GM06990 (cell line): ENCODE measurements at regions not wholly inside any gene's neighbourhood (a gene's known extent, or its start where the extent isn't known, plus 50 kb on each side); places are given as distances from the start of the nearest gene placed in this dataset.

Source experiments
- DNase-seq: peaks from one replicate; pipeline ENCODE4 v3.0.0-alpha.2; 2011; ENCODE audit not compliant: insufficient read length; ENCODE audit errors: extremely low read depth
- H3K27me3 ChIP-seq: replicated peaks from 2 replicates; pipeline ENCODE4 v1.6.0; 2011; ENCODE audit warnings: low read length; ENCODE audit not compliant: control insufficient read depth, insufficient read depth
- H3K36me3 ChIP-seq: 2 replicates; pipeline ENCODE4 v1.5.1; 2011; ENCODE audit warnings: low read length; ENCODE audit not compliant: control insufficient read depth, insufficient read depth
- H3K4me3 ChIP-seq: replicated peaks from 2 replicates; pipeline ENCODE4 v1.5.1; 2011; ENCODE audit warnings: low read depth, mild to moderate bottlenecking, control low read depth, low read length
- CTCF ChIP-seq: IDR thresholded peaks from 2 replicates; pipeline ENCODE4 v1.5.1; 2011; ENCODE audit warnings: low read length, control low read depth, mild to moderate bottlenecking, inconsistent platforms; ENCODE audit not compliant: insufficient read depth, poor library complexity, severe bottlenecking

- H3K4me3 ChIP-seq: no peak overlapping the region
- H3K27me3 ChIP-seq: no peaks in the 10 kb centered on the region
- TF ChIP-seq CTCF: no peak
- no peaks in the 10 kb centered on the region for H3K36me3 ChIP-seq
- no peak for DNase-seq
Measured at GRCh38 chr5:128591598-128592455, 53.8 kb upstream of the FBN2 start.

- no peak for TF ChIP-seq CTCF
- Histone ChIP-seq H3K4me3 (no peak overlapping the region), H3K36me3 (no peaks in the 10 kb centered on the region), H3K27me3 (no peaks in the 10 kb centered on the region)
- DNase-seq: no peak
Measured at GRCh38 chr5:128596071-128596470, 58.0 kb upstream of the FBN2 start.

DNA sequence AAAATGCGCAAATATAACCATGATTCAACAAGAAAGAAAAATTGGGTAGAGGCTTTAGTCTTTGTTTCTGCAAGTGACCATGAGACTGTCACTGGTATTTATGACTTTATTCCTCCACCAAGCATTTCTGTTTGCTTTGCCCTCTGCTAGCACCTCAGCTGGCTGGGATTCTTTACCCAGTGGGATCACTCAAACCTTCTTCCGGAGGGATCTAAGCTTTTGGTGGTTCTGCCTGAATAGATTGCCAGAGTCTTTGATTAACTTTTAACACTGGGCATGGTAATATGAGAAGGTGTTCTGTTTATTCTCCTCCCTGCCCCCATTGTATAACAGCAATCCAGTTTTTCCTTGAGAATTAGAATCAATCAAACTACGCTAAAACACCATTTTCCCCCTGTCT is 59.1 kb upstream of the FBN2 start:
- no peaks in the 10 kb centered on the region for H3K36me3 ChIP-seq
- no peak for TF ChIP-seq CTCF
- no peaks in the 10 kb centered on the region for H3K27me3 ChIP-seq
- no peak for DNase-seq
- no peak overlapping the region for H3K4me3 ChIP-seq

GRCh38 chr5:128613128-128613527 is 75.1 kb upstream of the FBN2 start:
- TF ChIP-seq CTCF: no peak
- DNase-seq: no peak
- no peaks in the 10 kb centered on the region for H3K27me3 ChIP-seq
- H3K36me3 ChIP-seq: no peaks in the 10 kb centered on the region
- no peak overlapping the region for H3K4me3 ChIP-seq

GRCh38 chr5:128613766-128614165 is 75.7 kb upstream of the FBN2 start:
- DNase-seq: no peak
- H3K4me3 ChIP-seq: no peak overlapping the region
- TF ChIP-seq CTCF: no peak
- H3K27me3 ChIP-seq: no peaks in the 10 kb centered on the region
- no peaks in the 10 kb centered on the region for H3K36me3 ChIP-seq

DNA sequence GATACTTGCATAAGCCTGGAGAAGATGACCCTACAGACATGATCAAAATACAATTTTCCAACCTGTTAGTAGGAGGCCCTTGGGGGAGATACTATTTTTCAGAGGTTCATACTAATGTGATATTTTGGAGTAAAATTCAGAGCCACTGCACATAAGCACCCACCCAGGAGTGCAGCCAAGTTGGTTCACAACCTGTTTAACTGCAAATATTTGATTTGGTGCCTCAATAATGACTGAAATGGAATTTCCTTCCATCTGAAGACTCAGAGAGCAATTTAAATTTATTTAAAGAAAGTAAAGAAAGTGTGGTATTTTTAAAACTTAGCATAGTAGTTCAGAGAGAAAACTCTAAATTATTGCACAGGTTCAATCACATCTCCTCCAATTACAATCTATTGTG is 77.5 kb upstream of the FBN2 start:
- no peak for TF ChIP-seq CTCF
- Histone ChIP-seq H3K27me3 (no peaks in the 10 kb centered on the region), H3K36me3 (no peaks in the 10 kb centered on the region), H3K4me3 (no peak overlapping the region)
- DNase-seq: no peak
